HG03457 (cell line): ENCODE measurements at regions not wholly inside any gene's neighbourhood (a gene's known extent, or its start where the extent isn't known, plus 50 kb on each side); places are given as distances from the start of the nearest gene placed in this dataset.
"Not testable (repeated sequence)": the region's sequence is repeated elsewhere in the genome, so short reads cannot be mapped to it uniquely, and the experiment has no call there.

Experiments used
- ATAC-seq: cut with Tn5 transposase; IDR thresholded peaks from one replicate; pipeline ENCODE4 v1.9.1; 2021; ENCODE audit warnings: moderate number of reproducible peaks; ENCODE audit not compliant: unreplicated experiment

- ATAC-seq: no peak
Observed at GRCh38 chr12:69028941-69029729, 96.2 kb upstream of the CPM start.

GRCh38 chr12:69030321-69030720 is 97.3 kb upstream of the CPM start:
- ATAC-seq: no peak

- ATAC-seq: no peak
Observed at GRCh38 chr12:69036533-69036932, 103.6 kb upstream of the CPM start.

GRCh38 chr12:69036999-69037398 is 104.0 kb upstream of the CPM start:
- ATAC-seq: no peak

GRCh38 chr12:69039911-69040310 is 106.9 kb upstream of the CPM start:
- no peak for ATAC-seq

GRCh38 chr12:69042557-69042956 is 109.6 kb upstream of the CPM start:
- no peak for ATAC-seq

- ATAC-seq: no peak
Observed at GRCh38 chr12:69042970-69043369, 110.0 kb upstream of the CPM start.

GRCh38 chr12:69044887-69045286 is 111.9 kb upstream of the CPM start:
- no peak for ATAC-seq

- ATAC-seq: no peak
Observed at GRCh38 chr12:69045430-69045829, 112.5 kb upstream of the CPM start.

- no peak for ATAC-seq
Observed at GRCh38 chr12:69046363-69046762, 113.4 kb upstream of the CPM start.

GRCh38 chr12:69046920-69047319 is 113.9 kb upstream of the CPM start:
- ATAC-seq: no peak

- ATAC-seq: no peak
Observed at GRCh38 chr12:69047990-69048389, 115.0 kb upstream of the CPM start.

- ATAC-seq: not testable (repeated sequence)
Observed at GRCh38 chr12:69049855-69050254, 116.9 kb upstream of the CPM start.

- ATAC-seq: no peak
Observed at GRCh38 chr12:69052613-69053408, 119.8 kb upstream of the CPM start.

GRCh38 chr12:69054343-69055056 is 121.5 kb upstream of the CPM start:
- no peak for ATAC-seq

GRCh38 chr12:69055280-69055679 is 122.3 kb upstream of the CPM start:
- ATAC-seq: no peak

GRCh38 chr12:69055706-69056105 is 122.7 kb upstream of the CPM start:
- ATAC-seq: no peak

- ATAC-seq: no peak
Observed at GRCh38 chr12:69056743-69057515, 124.0 kb upstream of the CPM start.

- no peak for ATAC-seq
Observed at GRCh38 chr12:69057742-69058141, 124.8 kb upstream of the CPM start.

GRCh38 chr12:69059465-69060457 is 126.8 kb upstream of the CPM start:
- no peak for ATAC-seq
